ENCODE measurements at regions not wholly inside any gene's neighbourhood (a gene's known extent, or its start where the extent isn't known, plus 50 kb on each side); places are given as distances from the start of the nearest gene placed in this dataset.
"Not testable (repeated sequence)": the region's sequence is repeated elsewhere in the genome, so short reads cannot be mapped to it uniquely, and the experiment has no call there.

DNA sequence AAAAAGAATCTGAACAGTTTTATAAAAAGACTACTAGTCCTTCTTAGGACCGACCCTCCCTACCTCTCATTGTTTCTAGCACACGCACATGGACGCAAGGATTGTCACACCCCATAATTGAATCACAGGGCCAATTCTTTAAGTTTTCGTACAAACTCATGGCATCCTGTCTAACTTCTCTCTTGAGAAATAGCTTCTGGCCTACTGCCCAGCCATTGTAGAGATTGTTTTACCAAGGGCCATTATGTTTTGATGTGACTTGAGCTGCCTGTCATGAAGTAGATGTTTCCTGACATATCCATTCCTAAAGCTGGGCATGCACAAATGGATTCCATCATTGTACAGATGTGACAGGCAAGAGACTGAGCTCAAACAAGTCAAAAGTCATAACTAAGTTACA lies 1672.1 kb upstream of the C9orf72 start:
- Histone ChIP-seq H3K36me3 (no peaks in the 10 kb centered on the region), H3K9me3 (no peaks in the 10 kb centered on the region), H3K27me3 (no peaks in the 10 kb centered on the region), H3K9ac (ENCODE audit: low read depth in 2 of 2, low read length in 2 of 2) (no peak overlapping the region), H3K27ac (no peak overlapping the region), H3K4me3 (no peak overlapping the region), H3K4me1 (no peaks in the 10 kb centered on the region)
- no peak for DNase-seq
- intact Hi-C loops (cut with DNase I): no loop called here
- TF ChIP-seq, protein P1, sequence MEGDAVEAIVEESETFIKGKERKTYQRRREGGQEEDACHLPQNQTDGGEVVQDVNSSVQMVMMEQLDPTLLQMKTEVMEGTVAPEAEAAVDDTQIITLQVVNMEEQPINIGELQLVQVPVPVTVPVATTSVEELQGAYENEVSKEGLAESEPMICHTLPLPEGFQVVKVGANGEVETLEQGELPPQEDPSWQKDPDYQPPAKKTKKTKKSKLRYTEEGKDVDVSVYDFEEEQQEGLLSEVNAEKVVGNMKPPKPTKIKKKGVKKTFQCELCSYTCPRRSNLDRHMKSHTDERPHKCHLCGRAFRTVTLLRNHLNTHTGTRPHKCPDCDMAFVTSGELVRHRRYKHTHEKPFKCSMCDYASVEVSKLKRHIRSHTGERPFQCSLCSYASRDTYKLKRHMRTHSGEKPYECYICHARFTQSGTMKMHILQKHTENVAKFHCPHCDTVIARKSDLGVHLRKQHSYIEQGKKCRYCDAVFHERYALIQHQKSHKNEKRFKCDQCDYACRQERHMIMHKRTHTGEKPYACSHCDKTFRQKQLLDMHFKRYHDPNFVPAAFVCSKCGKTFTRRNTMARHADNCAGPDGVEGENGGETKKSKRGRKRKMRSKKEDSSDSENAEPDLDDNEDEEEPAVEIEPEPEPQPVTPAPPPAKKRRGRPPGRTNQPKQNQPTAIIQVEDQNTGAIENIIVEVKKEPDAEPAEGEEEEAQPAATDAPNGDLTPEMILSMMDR (IDR thresholded peaks at IDR 0.05): no peak

DNA sequence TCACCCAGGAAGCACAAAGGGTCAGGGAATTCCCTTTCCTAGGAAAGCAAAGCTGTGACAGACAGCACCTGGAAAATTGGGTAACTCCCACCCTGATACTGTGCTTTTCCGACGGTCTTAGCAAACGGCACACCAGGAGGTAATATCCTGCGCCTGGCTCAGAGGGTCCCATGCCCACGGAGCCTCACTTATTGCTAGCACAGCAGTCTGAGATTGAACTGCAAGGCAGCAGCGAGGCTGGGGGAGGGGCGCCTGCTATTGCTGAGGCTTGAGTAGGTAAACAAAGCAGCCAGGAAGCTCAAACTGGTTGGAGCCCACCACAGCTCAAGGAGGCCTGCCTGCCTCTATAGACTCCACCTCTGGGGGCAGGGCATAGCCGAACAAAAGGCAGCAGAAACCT lies 1697.1 kb upstream of the C9orf72 start:
- H3K36me3 ChIP-seq; H3K27me3 ChIP-seq; H3K4me3 ChIP-seq; H3K9me3 ChIP-seq; H3K4me1 ChIP-seq; intact Hi-C loops (cut with DNase I); DNase-seq; H3K9ac ChIP-seq (ENCODE audit: low read depth in 2 of 2, low read length in 2 of 2); H3K27ac ChIP-seq: not testable (repeated sequence)

DNA sequence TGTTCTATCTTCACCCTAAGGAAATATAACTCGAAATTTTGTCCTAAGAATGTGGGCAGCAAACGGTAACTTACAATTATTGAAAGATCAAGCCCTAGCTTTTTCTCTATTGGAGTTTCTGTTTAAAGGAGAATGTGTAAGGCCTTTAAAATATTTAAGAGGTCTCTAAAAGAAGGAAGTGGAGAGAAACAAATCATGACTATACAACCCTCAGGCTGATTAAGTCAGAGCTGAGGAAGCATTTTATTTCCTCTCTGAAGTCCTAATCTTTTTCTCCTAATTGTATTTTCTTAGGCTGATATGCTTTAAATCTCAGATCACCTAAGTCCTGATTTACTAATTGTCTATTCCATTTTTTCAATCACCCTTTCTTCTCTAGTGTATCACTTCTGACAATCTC lies 1708.8 kb upstream of the C9orf72 start:
- no peak for DNase-seq
- intact Hi-C loops (cut with DNase I): no loop called here
- Histone ChIP-seq H3K4me3 (no peak overlapping the region), H3K4me1 (no peaks in the 10 kb centered on the region), H3K9me3 (no peaks in the 10 kb centered on the region), H3K36me3 (no peaks in the 10 kb centered on the region), H3K27ac (no peak overlapping the region), H3K9ac (ENCODE audit: low read depth in 2 of 2, low read length in 2 of 2) (no peak overlapping the region), H3K27me3 (no peaks in the 10 kb centered on the region)
- TF ChIP-seq, protein P1 (IDR thresholded peaks at IDR 0.05): no peak

DNA sequence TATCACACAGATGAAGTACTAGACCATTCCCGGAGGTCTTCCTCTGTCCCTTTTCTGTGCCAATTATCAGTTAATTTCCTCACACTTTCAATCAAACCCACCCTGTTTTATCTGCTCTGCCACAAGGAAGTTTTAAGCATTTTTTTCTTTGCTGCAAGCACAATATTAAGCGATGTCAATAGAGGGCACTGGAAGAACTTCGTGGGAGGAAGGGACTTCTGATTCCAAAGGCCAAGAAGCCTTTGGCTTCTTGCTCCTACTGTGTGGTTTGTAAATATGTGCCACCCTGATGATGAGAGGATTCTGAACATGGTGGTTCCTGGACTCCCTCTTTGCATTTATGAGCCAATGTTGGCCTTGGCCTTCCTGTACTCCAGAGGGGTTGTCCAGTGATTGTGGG lies 1712.5 kb upstream of the C9orf72 start:
- intact Hi-C loops (cut with DNase I): no loop called here
- TF ChIP-seq, protein P1 (IDR thresholded peaks at IDR 0.05): no peak
- DNase-seq: no peak
- Histone ChIP-seq H3K4me3 (no peak overlapping the region), H3K9ac (ENCODE audit: low read depth in 2 of 2, low read length in 2 of 2) (no peak overlapping the region), H3K9me3 (no peaks in the 10 kb centered on the region), H3K36me3 (no peaks in the 10 kb centered on the region), H3K27ac (no peak overlapping the region), H3K4me1 (no peaks in the 10 kb centered on the region), H3K27me3 (no peaks in the 10 kb centered on the region)

DNA sequence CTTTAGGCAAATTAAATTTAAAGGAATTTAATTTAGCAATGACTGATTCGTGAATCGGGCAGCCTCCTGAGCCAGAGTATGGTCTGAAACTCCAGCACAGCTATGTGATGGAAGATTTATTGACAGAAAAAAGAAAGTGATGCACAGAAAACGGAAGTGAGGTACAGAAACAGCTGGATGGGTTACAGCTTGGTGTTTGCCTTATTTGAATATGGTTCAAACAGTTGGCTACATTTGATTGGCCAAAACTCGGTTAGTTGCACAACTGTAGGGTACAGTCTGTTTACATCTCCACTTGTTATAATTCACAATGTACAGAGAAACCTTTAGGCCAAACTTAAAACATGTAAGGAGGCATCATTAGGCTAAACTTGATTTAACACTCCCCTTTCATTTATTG lies 1716.1 kb upstream of the C9orf72 start:
- TF ChIP-seq, protein P1 (IDR thresholded peaks at IDR 0.05): no peak
- intact Hi-C loops (cut with DNase I): no loop called here

DNA sequence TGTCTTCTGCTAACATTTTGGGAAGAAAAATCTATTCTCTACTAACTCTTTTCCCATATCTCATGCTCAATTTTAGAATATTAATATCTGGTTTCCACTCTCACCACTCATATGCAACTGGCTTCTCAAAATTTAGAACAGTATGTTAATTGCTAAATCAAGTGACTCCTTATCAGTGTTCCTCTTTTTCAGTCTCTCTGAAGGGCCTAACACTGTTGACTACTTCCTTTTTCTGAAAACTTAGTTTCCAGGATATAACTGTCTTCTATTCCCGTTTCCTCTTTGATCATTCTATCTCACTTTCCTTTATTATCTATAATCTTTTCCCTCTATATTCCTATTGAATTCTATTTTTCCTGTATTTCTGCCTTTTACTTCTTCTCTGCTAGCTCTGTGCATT lies 1717.2 kb upstream of the C9orf72 start:
- Histone ChIP-seq H3K27me3 (no peaks in the 10 kb centered on the region), H3K4me3 (no peak overlapping the region), H3K9me3 (no peaks in the 10 kb centered on the region), H3K27ac (no peak overlapping the region), H3K4me1 (no peaks in the 10 kb centered on the region), H3K9ac (ENCODE audit: low read depth in 2 of 2, low read length in 2 of 2) (no peak overlapping the region), H3K36me3 (no peaks in the 10 kb centered on the region)
- no peak for DNase-seq
- TF ChIP-seq, protein P1 (IDR thresholded peaks at IDR 0.05): no peak
- intact Hi-C loops (cut with DNase I): loop anchor here (10.0 kb wide), 1 partner anchor 214 kb away; no protein-coding TSS in a partner anchor

More for the DNA sequence above, 1716.1 kb upstream of the C9orf72 start:
- Histone ChIP-seq H3K4me1 (no peaks in the 10 kb centered on the region), H3K9ac (ENCODE audit: low read depth in 2 of 2, low read length in 2 of 2) (no peak overlapping the region), H3K36me3 (no peaks in the 10 kb centered on the region), H3K4me3 (no peak overlapping the region), H3K9me3 (no peaks in the 10 kb centered on the region), H3K27ac (no peak overlapping the region), H3K27me3 (no peaks in the 10 kb centered on the region)
- DNase-seq: no peak
